D721Med (cell line): ENCODE measurements at regions not wholly inside any gene's neighbourhood (a gene's known extent, or its start where the extent isn't known, plus 50 kb on each side); places are given as distances from the start of the nearest gene placed in this dataset.
"Not testable (repeated sequence)": the region's sequence is repeated elsewhere in the genome, so short reads cannot be mapped to it uniquely, and the experiment has no call there.

Source experiments
- DNase-seq: peaks from one replicate; pipeline ENCODE4 v3.0.0; 2011; ENCODE audit warnings: low spot score; ENCODE audit not compliant: insufficient read length
- FAIRE-seq: peaks from 2 replicates; lab custom pipeline; 2011; peaks lifted over from hg19 to GRCh38; lab: Jason Lieb, UNC
- TF ChIP-seq, protein P1 (sequence below): IDR thresholded peaks from 2 replicates; pipeline ENCODE4 v1.5.1; 2012; ENCODE audit warnings: mild to moderate bottlenecking, control low read depth; ENCODE audit not compliant: insufficient read depth; ENCODE audit errors: missing control alignments

- TF ChIP-seq, protein P1, sequence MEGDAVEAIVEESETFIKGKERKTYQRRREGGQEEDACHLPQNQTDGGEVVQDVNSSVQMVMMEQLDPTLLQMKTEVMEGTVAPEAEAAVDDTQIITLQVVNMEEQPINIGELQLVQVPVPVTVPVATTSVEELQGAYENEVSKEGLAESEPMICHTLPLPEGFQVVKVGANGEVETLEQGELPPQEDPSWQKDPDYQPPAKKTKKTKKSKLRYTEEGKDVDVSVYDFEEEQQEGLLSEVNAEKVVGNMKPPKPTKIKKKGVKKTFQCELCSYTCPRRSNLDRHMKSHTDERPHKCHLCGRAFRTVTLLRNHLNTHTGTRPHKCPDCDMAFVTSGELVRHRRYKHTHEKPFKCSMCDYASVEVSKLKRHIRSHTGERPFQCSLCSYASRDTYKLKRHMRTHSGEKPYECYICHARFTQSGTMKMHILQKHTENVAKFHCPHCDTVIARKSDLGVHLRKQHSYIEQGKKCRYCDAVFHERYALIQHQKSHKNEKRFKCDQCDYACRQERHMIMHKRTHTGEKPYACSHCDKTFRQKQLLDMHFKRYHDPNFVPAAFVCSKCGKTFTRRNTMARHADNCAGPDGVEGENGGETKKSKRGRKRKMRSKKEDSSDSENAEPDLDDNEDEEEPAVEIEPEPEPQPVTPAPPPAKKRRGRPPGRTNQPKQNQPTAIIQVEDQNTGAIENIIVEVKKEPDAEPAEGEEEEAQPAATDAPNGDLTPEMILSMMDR, result no peak
- no peak for DNase-seq
- no peak for FAIRE-seq
These were observed 79.0 kb upstream of the SMURF2 start for GRCh38 chr17:64741038-64741641.

DNA sequence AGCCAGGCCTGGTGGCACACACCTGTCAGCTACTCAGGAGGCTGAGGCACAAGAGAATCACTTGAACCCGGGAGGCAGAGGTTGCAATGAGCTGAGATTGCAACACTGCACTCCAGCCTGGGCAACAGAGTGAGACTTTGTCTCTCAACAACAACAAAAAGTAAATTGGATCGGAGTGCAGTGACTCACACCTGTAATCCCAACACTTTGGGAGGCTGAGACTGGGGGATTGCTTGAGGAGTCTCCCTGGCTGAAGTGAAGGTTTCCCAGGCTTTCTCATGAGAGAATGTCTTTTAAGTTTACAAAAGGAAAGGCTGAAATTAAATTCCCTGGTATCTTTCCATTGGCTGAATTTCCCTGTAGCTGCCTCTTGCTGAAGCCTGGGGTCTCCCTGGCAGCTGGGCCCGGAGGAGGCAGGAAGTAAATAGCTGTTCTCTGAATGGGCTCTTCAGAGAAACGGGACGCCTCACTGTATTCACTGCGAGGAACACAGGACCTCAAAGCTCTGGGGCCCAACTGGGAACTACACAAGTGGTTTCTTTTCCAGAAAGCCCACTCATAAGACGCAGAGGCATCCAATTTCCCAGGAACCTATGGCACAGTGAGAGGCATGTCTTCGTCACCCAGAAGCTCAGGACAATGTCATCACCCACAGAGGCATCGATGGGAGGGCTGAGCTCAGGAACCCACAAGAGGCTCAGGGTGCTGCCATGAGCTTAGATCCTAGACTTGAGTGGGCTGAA is 77.4 kb upstream of the SMURF2 start:
- DNase-seq, result no peak
- TF ChIP-seq, protein P1, result no peak

GRCh38 chr17:64736804-64737492 is 74.8 kb upstream of the SMURF2 start:
- TF ChIP-seq, protein P1, result peak; percentile 47
- FAIRE-seq, result no peak
- DNase-seq, result no peak

More for the DNA sequence above, 77.4 kb upstream of the SMURF2 start:
- FAIRE-seq, result no peak

GRCh38 chr17:64732336-64733006 is 70.4 kb upstream of the SMURF2 start:
- FAIRE-seq (no peak), DNase-seq (no peak)
- TF ChIP-seq, protein P1, result no peak

- not testable (repeated sequence) for FAIRE-seq, DNase-seq
These were observed 67.9 kb upstream of the SMURF2 start for GRCh38 chr17:64730023-64730422.

DNA sequence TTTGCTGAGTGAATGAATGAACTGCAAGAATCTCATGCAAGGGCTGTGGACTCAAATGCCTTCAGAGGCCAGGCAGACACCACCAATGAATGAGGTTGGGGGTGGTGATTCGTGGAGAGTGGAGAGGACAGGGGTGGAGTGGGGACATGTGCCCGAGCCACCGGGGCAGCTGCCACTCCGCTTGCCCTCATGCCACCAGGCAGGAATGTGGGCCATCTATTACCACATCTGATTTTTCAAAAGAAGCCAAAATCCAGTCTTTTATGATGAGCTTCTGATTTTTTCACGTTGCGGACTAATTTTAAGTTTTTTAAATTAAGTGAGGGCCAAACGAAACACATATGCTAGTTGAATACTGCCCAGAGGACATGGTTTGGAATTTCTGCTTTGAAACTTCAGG is 67.1 kb upstream of the SMURF2 start:
- FAIRE-seq (no peak), DNase-seq (no peak)
- TF ChIP-seq, protein P1, result no peak

DNA sequence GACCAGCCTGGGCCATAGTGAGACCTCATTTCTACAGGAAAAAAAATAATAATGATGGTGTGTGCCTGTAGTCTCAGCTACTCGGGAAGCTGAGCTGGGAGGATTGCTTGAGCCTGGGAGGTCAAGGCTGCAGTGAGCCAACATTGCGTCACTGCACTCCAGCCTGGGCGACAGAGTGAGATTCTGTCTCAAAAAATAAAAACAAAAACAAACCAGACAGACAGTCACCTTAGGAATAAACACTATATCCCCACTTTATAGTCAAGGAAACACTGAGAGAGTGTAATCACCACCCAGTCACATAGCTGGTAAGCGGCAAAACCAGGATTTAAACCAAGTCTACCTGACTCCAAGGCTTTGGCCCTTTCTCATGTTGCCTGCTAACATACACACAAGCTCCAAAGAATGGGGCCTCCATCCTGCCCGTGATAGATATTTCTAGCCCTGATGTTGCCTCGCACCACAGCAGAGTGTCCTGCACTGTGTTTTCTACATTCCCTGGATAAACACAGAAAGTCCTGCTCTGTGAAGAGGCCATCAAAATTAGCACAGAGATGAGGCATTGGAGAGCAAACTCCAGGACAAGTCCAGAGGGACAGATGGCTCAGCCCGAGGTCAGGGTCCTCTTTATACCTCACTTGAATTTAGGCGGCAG is 66.1 kb upstream of the SMURF2 start:
- DNase-seq (no peak), FAIRE-seq (no peak)
- TF ChIP-seq, protein P1, result no peak

GRCh38 chr17:64726025-64726424 is 63.9 kb upstream of the SMURF2 start:
- not testable (repeated sequence) for DNase-seq, FAIRE-seq

DNA sequence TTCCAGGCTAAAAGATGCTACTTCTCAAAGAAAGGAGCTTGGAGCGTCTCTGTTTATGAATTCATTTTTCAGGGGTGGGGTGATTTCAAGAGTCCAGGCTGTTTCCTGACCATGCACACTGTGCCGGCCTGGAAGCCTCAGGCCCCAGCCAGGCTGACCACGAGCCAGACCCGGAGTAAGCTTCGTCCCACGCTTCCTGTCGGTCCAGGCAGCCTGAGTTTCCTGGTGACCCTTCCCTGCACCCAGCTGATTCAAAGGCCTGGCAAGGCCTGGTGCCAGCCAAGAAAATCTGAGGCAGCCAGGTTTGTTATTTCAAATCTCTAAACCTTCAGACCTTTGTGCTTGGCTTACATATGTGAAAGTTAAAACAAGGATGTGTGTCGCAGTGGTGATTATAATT is 62.1 kb upstream of the SMURF2 start:
- FAIRE-seq, result not testable (repeated sequence)

More for the DNA sequence above, 62.1 kb upstream of the SMURF2 start:
- not testable (repeated sequence) for DNase-seq
